Fibroblast of upper back skin (primary cell): ENCODE measurements at regions not wholly inside any gene's neighbourhood (a gene's known extent, or its start where the extent isn't known, plus 50 kb on each side); places are given as distances from the start of the nearest gene placed in this dataset.

Experiments
- DNase-seq: peaks from one replicate; pipeline ENCODE4 v3.0.0-alpha.2; 2013

DNA sequence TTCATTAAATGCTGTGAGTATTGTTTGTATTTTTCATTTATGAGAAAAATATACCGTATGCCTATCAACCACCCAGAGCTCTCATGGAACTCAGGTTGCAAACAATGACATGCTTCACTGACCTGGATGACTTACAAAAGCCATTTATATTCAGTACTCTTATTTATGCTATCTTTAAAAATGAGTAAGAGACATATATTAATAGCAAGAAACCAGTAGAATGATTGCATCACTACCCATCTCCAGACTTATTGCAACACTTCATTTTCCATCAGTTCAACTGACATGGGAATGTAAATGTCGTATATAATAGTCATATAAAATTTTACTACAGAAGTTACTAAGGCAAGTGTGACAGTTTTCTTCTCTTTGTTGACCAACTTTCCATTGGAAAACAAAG lies 69.1 kb downstream of the OTP start:
- DNase-seq: no peak

DNA sequence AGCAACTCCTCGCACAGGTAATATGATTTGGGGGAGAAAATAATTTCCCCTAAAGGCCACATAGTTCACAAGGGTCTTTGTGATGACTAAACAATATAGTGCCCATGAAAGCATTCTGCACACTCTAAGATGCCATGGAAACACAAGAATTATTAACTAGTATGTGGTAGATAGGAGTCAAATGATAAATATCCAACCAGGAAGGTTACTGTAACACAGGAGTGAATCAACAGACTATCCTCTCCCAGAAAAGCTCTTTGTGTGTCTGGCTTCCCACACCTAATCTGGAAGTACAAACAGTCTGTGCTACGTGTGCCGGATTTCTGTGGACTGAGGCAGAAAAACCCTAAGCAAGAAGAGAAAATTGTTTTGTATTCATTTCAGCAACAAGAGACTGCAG lies 70.0 kb downstream of the OTP start:
- no peak for DNase-seq

DNA sequence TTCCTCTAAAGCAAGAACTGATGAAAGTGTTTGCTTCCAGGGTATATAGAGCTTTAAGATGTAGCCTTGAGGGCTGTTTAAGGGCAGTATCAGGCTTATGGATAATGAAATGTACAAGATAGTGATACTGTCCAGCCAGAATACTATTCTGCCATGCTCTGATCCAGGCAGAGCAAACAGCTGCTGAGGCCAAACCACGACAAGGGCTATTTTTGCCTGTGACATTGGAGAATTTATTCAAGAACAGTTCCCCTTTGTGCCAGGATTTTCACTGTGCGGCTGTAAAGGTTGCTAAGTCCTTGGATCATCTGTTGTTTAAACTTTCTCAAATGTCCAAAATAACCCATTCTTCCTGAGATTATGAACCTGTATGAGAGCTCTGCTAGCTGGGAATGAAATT lies 70.4 kb downstream of the OTP start:
- no peak for DNase-seq

DNA sequence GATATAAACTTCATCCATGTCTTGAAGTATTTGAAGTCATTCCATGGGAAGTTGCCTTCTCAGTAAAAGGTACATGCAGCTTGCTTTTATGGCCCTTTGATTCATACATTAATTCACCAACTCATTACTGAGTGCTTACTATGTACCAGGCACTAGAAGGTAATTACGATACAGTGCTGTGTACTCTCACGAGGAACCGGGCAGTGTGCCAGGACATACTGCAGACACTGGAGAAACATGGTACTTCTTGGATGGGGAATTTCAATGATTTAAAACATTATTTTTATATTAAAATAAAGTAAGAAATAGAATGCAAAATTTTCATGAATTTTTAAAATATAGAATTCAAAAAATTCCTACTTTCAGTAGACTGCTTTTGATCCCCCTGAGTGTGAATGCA lies 71.4 kb upstream of the WDR41 start:
- no peak for DNase-seq

DNA sequence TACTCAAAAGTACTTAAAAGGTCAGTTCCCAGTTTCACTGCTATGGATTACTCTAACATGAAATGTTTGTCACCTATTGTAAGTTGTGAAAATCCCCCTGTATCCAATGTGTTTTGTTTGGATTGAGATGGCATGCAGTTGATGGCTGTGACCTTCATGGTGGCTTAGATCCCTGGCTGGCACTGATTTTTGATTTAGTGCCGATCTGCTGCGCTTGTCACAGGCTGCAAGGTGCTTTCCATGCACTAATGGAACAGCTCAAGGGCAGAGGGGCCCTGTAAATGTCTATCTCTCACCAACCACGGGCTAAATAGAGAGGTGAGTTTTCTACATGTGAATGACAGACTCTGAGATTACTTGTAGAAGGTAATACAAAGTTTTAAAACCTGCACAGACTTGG lies 69.8 kb upstream of the WDR41 start:
- no peak for DNase-seq

DNA sequence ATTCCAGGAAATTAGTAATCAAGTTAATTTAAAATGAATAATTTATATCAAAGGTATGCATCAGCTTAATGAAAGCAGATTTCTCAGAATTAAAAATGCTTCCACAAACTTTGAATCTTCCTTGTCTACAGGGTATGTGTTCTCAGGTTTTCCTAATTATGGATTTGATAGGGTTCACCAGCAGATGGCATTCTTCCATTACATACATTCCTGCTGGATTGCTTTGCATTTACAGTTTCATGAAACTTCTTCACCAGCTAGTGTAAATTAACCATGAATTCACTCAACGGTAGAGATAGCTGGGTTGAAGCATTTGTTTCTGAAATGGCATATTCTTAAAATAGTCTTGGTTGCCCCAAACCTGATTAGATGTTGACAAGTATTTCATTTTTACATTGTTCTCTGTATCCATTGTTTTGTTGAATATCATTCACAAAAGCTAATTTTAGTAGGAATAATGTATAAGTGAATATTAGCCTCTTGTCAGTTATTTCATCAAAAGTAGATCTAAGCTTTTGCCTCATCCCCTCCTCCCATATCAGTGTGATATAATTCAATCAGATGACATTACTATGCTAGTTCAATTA lies 68.7 kb upstream of the WDR41 start:
- peak; percentile 50 for DNase-seq

DNA sequence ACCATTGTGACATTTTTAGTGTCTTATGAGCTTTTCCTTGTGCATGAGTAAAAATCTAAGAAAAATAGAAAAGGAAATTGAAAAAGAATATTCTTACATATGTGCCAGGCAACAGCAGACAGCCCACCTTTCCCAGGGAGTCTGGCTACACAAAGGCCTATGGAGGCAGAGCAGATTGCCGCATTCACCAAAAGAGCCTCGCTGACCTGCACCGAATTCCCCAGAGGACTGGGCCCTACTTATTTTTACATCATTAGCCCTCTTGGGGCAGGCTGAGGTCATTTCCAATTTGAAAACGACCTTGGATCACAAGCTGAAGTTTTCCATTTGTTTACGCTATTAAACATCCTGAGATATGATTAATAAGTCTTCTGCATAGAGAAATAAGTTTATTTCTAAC lies 66.2 kb upstream of the WDR41 start:
- DNase-seq: no peak

DNA sequence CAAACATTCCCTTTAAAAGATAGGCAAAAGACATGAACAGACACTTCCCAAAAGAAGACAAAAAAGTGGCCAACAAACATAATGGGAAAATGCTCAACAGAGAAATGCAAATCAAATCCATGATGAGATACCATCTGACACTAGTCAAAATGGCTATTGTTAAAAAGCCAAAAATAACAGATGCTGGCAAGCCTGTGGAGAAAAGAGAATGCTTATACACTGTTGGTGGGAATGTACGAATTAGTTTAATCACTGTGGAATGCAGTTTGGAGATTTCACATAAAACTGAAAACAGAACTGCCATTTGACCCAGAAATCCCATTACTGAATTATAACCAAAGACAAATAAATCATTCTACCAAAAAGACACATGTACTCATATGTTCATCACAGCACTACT lies 58.3 kb upstream of the WDR41 start:
- DNase-seq: peak; percentile 8

DNA sequence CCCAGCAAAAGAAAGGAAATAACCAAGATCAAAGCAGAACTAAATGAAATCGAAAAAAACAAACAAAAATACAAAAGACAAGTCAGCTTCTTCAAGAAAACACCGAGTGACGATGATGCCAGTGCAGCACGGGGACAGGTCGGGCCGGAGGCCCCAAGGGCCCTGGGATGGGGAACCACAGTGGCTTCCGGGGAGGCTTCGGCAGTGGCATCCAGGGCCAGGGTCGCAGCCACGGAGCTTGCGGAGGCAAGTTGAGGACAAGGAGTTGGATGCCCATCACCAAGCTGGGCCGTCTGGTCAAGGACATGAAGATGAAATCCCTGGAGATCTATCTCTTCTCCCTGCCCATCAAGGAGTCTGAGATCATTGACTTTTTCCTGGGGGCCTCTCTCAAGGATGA lies 53.2 kb upstream of the WDR41 start:
- DNase-seq: no peak
